Astrocyte (in vitro differentiated cells and primary cell): ENCODE measurements at regions not wholly inside any gene's neighbourhood (a gene's known extent, or its start where the extent isn't known, plus 50 kb on each side); places are given as distances from the start of the nearest gene placed in this dataset.

Source experiments
- DNase-seq: peaks from one replicate; pipeline ENCODE4 v3.0.0-alpha.2; 2010; ENCODE audit warnings: low read depth
- FAIRE-seq: peaks from 2 replicates; lab custom pipeline; 2011; peaks lifted over from hg19 to GRCh38; lab: Jason Lieb, UNC
- H2AFZ ChIP-seq: 2 replicates; pipeline ENCODE4 v1.6.0; 2012; ENCODE audit warnings: low read depth, low read length, inconsistent platforms
- H3K27ac ChIP-seq: 2 replicates; pipeline ENCODE4 v1.5.1; 2011; ENCODE audit warnings: low read depth, low read length, inconsistent platforms
- H3K27me3 ChIP-seq: 2 replicates; pipeline ENCODE4 v1.6.0; 2011; ENCODE audit warnings: low read length, inconsistent platforms; ENCODE audit not compliant: insufficient read depth
- H3K36me3 ChIP-seq: 2 replicates; pipeline ENCODE4 v1.5.1; 2011; ENCODE audit warnings: low read length, inconsistent platforms; ENCODE audit not compliant: insufficient read depth
- H3K4me1 ChIP-seq: 2 replicates; pipeline ENCODE4 v1.5.1; 2011; ENCODE audit warnings: low read length, inconsistent platforms; ENCODE audit not compliant: insufficient read depth
- H3K4me2 ChIP-seq: 2 replicates; pipeline ENCODE4 v1.6.0; 2012; ENCODE audit warnings: low read length, inconsistent platforms
- H3K4me3 ChIP-seq: 2 replicates; pipeline ENCODE4 v1.5.1; 2011; ENCODE audit warnings: low read depth, mild to moderate bottlenecking, low read length, inconsistent platforms; ENCODE audit not compliant: insufficient read depth
- H3K79me2 ChIP-seq: 2 replicates; pipeline ENCODE4 v1.6.0; 2012; ENCODE audit warnings: mild to moderate bottlenecking, low read length, inconsistent platforms; ENCODE audit not compliant: insufficient read depth
- H3K9ac ChIP-seq: 2 replicates; pipeline ENCODE4 v1.6.0; 2012; ENCODE audit warnings: mild to moderate bottlenecking, low read length, inconsistent platforms
- H3K9me3 ChIP-seq: 2 replicates; pipeline ENCODE4 v1.5.1; 2012; ENCODE audit warnings: low read depth, mild to moderate bottlenecking, low read length, inconsistent platforms; ENCODE audit not compliant: insufficient read depth
- H4K20me1 ChIP-seq: 2 replicates; pipeline ENCODE4 v1.6.0; 2012; ENCODE audit warnings: low read length, inconsistent platforms; ENCODE audit not compliant: insufficient read depth
- H3K27ac Mint-ChIP-seq: one replicate; pipeline ENCODE4 v1.8.0; 2021; ENCODE audit warnings: mild to moderate bottlenecking, mixed read lengths; ENCODE audit not compliant: unreplicated experiment
- H3K27me3 Mint-ChIP-seq: one replicate; pipeline ENCODE4 v1.8.0; 2021; ENCODE audit warnings: low read depth, mixed read lengths; ENCODE audit not compliant: unreplicated experiment
- H3K36me3 Mint-ChIP-seq: one replicate; pipeline ENCODE4 v1.8.0; 2021; ENCODE audit warnings: low read depth, mixed read lengths; ENCODE audit not compliant: unreplicated experiment
- H3K4me1 Mint-ChIP-seq: one replicate; pipeline ENCODE4 v1.8.0; 2021; ENCODE audit warnings: low read depth, mixed read lengths; ENCODE audit not compliant: unreplicated experiment
- H3K4me3 Mint-ChIP-seq: one replicate; pipeline ENCODE4 v1.8.0; 2021; ENCODE audit warnings: mild to moderate bottlenecking, moderate library complexity, mixed read lengths; ENCODE audit not compliant: unreplicated experiment
- H3K9me3 Mint-ChIP-seq: one replicate; pipeline ENCODE4 v1.8.0; 2021; ENCODE audit warnings: mild to moderate bottlenecking, mixed read lengths; ENCODE audit not compliant: unreplicated experiment
- EZH2 ChIP-seq: IDR thresholded peaks from 2 replicates; pipeline ENCODE4 v1.6.1; 2012; ENCODE audit warnings: mild to moderate bottlenecking, low read length, inconsistent platforms; ENCODE audit not compliant: insufficient read depth
- TF ChIP-seq, protein P1 (sequence below): IDR thresholded peaks from 2 replicates; pipeline ENCODE4 v1.5.1; 2011; ENCODE audit warnings: low read depth, mild to moderate bottlenecking, inconsistent platforms, low read length, moderate library complexity; ENCODE audit not compliant: insufficient read depth

- TF ChIP-seq EZH2: no peak
- TF ChIP-seq, protein P1, sequence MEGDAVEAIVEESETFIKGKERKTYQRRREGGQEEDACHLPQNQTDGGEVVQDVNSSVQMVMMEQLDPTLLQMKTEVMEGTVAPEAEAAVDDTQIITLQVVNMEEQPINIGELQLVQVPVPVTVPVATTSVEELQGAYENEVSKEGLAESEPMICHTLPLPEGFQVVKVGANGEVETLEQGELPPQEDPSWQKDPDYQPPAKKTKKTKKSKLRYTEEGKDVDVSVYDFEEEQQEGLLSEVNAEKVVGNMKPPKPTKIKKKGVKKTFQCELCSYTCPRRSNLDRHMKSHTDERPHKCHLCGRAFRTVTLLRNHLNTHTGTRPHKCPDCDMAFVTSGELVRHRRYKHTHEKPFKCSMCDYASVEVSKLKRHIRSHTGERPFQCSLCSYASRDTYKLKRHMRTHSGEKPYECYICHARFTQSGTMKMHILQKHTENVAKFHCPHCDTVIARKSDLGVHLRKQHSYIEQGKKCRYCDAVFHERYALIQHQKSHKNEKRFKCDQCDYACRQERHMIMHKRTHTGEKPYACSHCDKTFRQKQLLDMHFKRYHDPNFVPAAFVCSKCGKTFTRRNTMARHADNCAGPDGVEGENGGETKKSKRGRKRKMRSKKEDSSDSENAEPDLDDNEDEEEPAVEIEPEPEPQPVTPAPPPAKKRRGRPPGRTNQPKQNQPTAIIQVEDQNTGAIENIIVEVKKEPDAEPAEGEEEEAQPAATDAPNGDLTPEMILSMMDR: no peak
- H3K27me3 ChIP-seq: no peaks in the 10 kb centered on the region
- H3K4me1 ChIP-seq: no peaks in the 10 kb centered on the region
- no peaks in the 10 kb centered on the region for H4K20me1 ChIP-seq
- no peak overlapping the region for H3K9ac ChIP-seq
- no peaks in the 10 kb centered on the region for H3K9me3 ChIP-seq
- FAIRE-seq: no peak
- Mint-ChIP-seq H3K27me3 (no peaks in the 10 kb centered on the region), H3K4me1 (no peaks in the 10 kb centered on the region), H3K27ac (no peak overlapping the region), H3K9me3 (peaks cover 4% of the 10 kb centered on the region), H3K36me3 (no peaks in the 10 kb centered on the region), H3K4me3 (no peak overlapping the region)
- DNase-seq: no peak
- no peak overlapping the region for H2AFZ ChIP-seq
- no peaks in the 10 kb centered on the region for H3K79me2 ChIP-seq
- H3K4me3 ChIP-seq: no peak overlapping the region
- H3K36me3 ChIP-seq: no peaks in the 10 kb centered on the region
- no peak overlapping the region for H3K27ac ChIP-seq
- no peak overlapping the region for H3K4me2 ChIP-seq
Observed at GRCh38 chr13:33968520-33969507, 150.9 kb downstream of the RFC3 start.

DNA sequence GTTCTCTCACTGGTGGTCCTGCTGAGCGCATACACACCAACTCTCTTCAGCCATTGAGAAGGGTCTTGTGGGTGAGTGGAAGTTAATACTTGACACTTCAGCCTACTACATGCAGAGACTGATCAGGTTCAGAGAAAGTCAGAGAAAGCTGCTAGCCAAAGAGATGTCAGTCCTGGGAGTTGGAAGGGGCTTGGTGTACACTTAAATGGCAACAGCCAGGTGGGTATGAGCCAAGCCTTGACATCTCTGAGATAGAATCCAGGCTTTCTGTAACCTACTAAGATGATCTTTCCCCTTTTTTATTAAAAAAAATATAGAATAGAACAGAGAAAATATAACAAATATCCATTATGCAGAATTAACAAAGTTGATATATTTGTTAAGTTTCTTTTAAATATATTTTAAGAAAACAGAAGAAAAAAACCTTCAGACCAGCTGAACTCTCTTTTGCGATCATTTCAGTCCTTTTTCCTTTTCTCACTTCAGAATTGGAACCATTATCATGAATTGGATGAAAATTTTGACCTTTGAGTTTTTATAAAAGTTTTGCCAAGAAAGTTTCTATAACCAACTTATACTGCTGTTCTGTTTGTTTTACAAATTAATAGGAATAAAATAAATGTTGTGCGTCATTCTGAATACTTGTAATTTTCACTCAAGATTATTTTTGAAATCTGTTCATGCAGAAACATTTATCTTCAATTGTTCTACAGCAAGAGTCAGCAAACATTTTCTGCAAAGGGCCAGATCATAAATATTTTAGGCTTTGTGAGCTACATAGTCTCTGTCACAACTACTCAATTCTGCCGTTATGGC is 153.0 kb downstream of the RFC3 start:
- no peak overlapping the region for H2AFZ ChIP-seq
- H3K27ac ChIP-seq: no peak overlapping the region
- no peaks in the 10 kb centered on the region for H3K4me1 ChIP-seq
- H3K4me3 ChIP-seq: no peak overlapping the region
- Mint-ChIP-seq H3K27ac (no peak overlapping the region), H3K36me3 (no peaks in the 10 kb centered on the region), H3K9me3 (no peaks in the 10 kb centered on the region), H3K4me1 (no peaks in the 10 kb centered on the region), H3K27me3 (no peaks in the 10 kb centered on the region), H3K4me3 (no peak overlapping the region)
- FAIRE-seq: no peak
- H3K27me3 ChIP-seq: no peaks in the 10 kb centered on the region
- no peak for DNase-seq
- no peaks in the 10 kb centered on the region for H3K9me3 ChIP-seq
- H3K79me2 ChIP-seq: no peaks in the 10 kb centered on the region
- no peaks in the 10 kb centered on the region for H4K20me1 ChIP-seq
- no peak overlapping the region for H3K4me2 ChIP-seq
- TF ChIP-seq, protein P1: no peak
- no peak for TF ChIP-seq EZH2
- no peaks in the 10 kb centered on the region for H3K36me3 ChIP-seq
- H3K9ac ChIP-seq: no peak overlapping the region
